ENCODE measurements at regions not wholly inside any gene's neighbourhood (a gene's known extent, or its start where the extent isn't known, plus 50 kb on each side); places are given as distances from the start of the nearest gene placed in this dataset.

DNA sequence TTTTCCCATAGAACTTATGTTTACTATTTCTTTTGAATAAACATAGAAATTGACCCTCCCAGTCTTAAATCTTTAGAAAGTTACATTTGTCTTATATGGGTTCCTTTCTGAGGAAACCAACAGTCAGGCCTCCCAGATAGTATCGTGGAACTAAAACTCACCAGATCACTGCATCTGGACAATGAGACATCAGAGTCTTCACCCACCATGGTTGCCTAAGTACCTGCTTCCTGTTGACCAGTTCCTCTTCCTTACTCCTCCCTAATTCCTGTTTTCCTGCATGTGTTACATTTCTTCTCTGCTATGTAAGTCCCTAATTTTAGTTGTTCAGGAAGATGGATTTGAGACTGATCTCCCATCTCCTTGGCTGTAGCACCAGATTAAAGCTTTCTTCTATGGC, 462.2 kb downstream of the DIRAS2 start:
- TF ChIP-seq POLR2A (IDR thresholded peaks at IDR 0.05; ENCODE audit: control extremely low read depth in 1 of 2, low read depth in 2 of 2, low read length in 2 of 2) (no peak), EGR1 (IDR thresholded peaks at IDR 0.05; ENCODE audit: borderline replicate concordance, low read depth, low read length) (no peak), CHD1 (IDR thresholded peaks at IDR 0.05; ENCODE audit: low read depth, low read length) (no peak), ZNF274 (IDR thresholded peaks at IDR 0.05; ENCODE audit: borderline replicate concordance, extremely low read depth, low read length) (no peak), ASH2L (IDR thresholded peaks at IDR 0.05; ENCODE audit: low read length) (no peak), TAF1 (IDR thresholded peaks at IDR 0.05; ENCODE audit: low read depth, low read length) (no peak), POLR2AphosphoS5 (IDR thresholded peaks at IDR 0.05; ENCODE audit: low read depth, low read length) (no peak), SUZ12 (IDR thresholded peaks at IDR 0.05; ENCODE audit: low read length) (no peak), RAD21 (IDR thresholded peaks at IDR 0.05 in 1 of 2, conservative IDR thresholded peaks at IDR 0.05 in 1 of 2; ENCODE audit: low read depth in 2 of 2, low read length in 2 of 2) (no peak), RBBP5 (IDR thresholded peaks at IDR 0.05; ENCODE audit: borderline replicate concordance, low read depth, low read length) (no peak), EZH2 (IDR thresholded peaks at IDR 0.05; ENCODE audit: low read depth, low read length, severe bottlenecking) (no peak)
- TF ChIP-seq, protein P1, sequence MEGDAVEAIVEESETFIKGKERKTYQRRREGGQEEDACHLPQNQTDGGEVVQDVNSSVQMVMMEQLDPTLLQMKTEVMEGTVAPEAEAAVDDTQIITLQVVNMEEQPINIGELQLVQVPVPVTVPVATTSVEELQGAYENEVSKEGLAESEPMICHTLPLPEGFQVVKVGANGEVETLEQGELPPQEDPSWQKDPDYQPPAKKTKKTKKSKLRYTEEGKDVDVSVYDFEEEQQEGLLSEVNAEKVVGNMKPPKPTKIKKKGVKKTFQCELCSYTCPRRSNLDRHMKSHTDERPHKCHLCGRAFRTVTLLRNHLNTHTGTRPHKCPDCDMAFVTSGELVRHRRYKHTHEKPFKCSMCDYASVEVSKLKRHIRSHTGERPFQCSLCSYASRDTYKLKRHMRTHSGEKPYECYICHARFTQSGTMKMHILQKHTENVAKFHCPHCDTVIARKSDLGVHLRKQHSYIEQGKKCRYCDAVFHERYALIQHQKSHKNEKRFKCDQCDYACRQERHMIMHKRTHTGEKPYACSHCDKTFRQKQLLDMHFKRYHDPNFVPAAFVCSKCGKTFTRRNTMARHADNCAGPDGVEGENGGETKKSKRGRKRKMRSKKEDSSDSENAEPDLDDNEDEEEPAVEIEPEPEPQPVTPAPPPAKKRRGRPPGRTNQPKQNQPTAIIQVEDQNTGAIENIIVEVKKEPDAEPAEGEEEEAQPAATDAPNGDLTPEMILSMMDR (IDR thresholded peaks at IDR 0.05; ENCODE audit: control extremely low read depth in 1 of 3, insufficient read depth in 1 of 3, low read depth in 1 of 3, low read length in 3 of 3) = no peak

Measured in H1 (cell line).